Calu3 (cell line): ENCODE measurements at regions not wholly inside any gene's neighbourhood (a gene's known extent, or its start where the extent isn't known, plus 50 kb on each side); places are given as distances from the start of the nearest gene placed in this dataset.

ENCODE experiments used
- BruUV-seq: library from RNA; stranded (reverse); fragments of 400-500 nt; replicated peaks from 2 replicates; lab custom pipeline; 2021; lab: Mats Ljungman, UMichigan
- CTCF ChIA-PET: fragments of 300-600 bp; sonication (Branson Sonifier 250); formaldehyde crosslinking; loops from one replicate; lab custom pipeline; 2022; ENCODE audit warnings: antibody characterized with exemption; lab: Charles Lee
- DNase-seq: peaks from one replicate; pipeline ENCODE4 v3.0.0; 2022
- H3K27ac Mint-ChIP-seq: one replicate; pipeline ENCODE4 v1.8.0; 2022; ENCODE audit warnings: mixed read lengths; ENCODE audit not compliant: unreplicated experiment
- H3K27me3 Mint-ChIP-seq: one replicate; pipeline ENCODE4 v1.8.0; 2022; ENCODE audit warnings: mixed read lengths; ENCODE audit not compliant: unreplicated experiment
- H3K36me3 Mint-ChIP-seq: one replicate; pipeline ENCODE4 v1.8.0; 2022; ENCODE audit warnings: mild to moderate bottlenecking, moderate library complexity, mixed read lengths; ENCODE audit not compliant: insufficient read depth, unreplicated experiment
- H3K4me1 Mint-ChIP-seq: one replicate; pipeline ENCODE4 v1.8.0; 2022; ENCODE audit warnings: mild to moderate bottlenecking, low read depth, mixed read lengths; ENCODE audit not compliant: unreplicated experiment
- H3K4me3 Mint-ChIP-seq: one replicate; pipeline ENCODE4 v1.8.0; 2022; ENCODE audit warnings: mild to moderate bottlenecking, low read depth, moderate library complexity, mixed read lengths; ENCODE audit not compliant: unreplicated experiment
- H3K9me3 Mint-ChIP-seq: one replicate; pipeline ENCODE4 v1.8.0; 2022; ENCODE audit warnings: low read depth, mixed read lengths; ENCODE audit not compliant: unreplicated experiment
- intact Hi-C: fragments of 100-400 bp; cut with micrococcal nuclease; formaldehyde crosslinking; loops from one replicate; pipeline ENCODE4 v1.10.0; 2022; ENCODE audit not compliant: unreplicated experiment
- TF ChIP-seq, protein P1 (sequence below): fragments of 200-600 bp; IDR thresholded peaks from one replicate; pipeline ENCODE4 v1.8.0; 2022; ENCODE audit warnings: antibody characterized with exemption; ENCODE audit not compliant: unreplicated experiment

DNA sequence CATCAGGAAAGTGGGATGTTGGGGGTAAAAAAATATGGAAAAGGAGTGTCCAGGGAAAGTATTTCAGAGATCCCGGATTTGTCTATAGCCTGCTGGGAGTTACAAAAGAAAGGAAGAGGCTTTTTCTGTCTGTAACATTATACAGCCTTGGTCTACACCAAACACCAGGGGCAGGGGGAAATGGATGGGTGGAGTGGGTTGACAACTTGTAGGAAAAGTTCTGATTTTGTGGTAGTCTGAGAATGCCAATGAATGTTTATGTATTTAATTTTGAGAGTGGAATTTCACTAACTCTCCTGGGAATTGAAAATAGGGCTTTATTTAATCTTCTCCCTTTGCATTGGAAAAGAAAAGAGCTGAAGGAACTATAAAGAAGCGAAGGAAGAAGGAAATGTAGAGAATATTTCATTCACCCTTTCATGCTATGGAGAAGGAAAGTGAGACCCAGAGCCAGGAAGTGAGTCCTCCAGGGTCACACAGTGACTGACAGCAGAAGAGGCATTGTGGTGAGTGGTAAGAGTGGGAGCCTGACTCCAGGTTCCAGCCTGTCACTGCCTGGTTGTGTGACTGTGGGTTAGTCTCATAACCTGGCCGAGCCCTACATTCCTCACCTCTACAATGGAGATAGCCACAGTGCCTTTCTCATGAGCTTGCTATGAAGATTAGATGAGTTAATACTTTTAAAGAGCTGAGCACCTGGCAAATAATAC, 346.3 kb upstream of the TNP1 start:
- H3K4me3 Mint-ChIP-seq: no peak overlapping the region
- no peaks in the 10 kb centered on the region for H3K27me3 Mint-ChIP-seq
- no peaks in the 10 kb centered on the region for H3K36me3 Mint-ChIP-seq
- TF ChIP-seq, protein P1, sequence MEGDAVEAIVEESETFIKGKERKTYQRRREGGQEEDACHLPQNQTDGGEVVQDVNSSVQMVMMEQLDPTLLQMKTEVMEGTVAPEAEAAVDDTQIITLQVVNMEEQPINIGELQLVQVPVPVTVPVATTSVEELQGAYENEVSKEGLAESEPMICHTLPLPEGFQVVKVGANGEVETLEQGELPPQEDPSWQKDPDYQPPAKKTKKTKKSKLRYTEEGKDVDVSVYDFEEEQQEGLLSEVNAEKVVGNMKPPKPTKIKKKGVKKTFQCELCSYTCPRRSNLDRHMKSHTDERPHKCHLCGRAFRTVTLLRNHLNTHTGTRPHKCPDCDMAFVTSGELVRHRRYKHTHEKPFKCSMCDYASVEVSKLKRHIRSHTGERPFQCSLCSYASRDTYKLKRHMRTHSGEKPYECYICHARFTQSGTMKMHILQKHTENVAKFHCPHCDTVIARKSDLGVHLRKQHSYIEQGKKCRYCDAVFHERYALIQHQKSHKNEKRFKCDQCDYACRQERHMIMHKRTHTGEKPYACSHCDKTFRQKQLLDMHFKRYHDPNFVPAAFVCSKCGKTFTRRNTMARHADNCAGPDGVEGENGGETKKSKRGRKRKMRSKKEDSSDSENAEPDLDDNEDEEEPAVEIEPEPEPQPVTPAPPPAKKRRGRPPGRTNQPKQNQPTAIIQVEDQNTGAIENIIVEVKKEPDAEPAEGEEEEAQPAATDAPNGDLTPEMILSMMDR: no peak
- H3K9me3 Mint-ChIP-seq: no peaks in the 10 kb centered on the region
- intact Hi-C loops: no loop called here
- DNase-seq: no peak
- CTCF ChIA-PET: no interaction called here
- peaks cover 9% of the 10 kb centered on the region for H3K4me1 Mint-ChIP-seq
- no peak overlapping the region for H3K27ac Mint-ChIP-seq
- no TSS peak for BruUV-seq

DNA sequence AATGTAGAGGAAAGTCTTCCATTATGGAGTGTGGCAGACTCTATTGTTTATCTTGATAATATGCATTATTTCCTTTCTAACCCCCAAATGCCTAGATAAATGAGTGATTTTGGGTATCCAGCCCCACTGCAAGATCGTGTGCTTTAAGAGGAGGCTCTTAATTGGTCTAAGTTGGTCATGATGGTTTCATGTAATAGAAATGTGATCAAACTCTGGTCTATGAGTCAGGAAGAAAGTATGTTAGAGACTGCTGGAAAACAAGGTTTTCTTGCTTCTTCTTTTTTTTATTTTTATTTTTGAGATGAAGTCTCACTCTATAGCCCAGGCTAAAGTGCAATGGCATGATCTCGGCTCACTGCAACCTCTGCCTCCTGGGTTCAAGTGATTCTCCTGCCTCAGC, 344.5 kb upstream of the TNP1 start:
- H3K4me3 Mint-ChIP-seq: no peak overlapping the region
- TF ChIP-seq, protein P1: no peak
- CTCF ChIA-PET: no interaction called here
- no peaks in the 10 kb centered on the region for H3K9me3 Mint-ChIP-seq
- DNase-seq: no peak
- H3K4me1 Mint-ChIP-seq: peaks cover 5% of the 10 kb centered on the region
- intact Hi-C loops: no loop called here
- H3K36me3 Mint-ChIP-seq: no peaks in the 10 kb centered on the region
- no TSS peak for BruUV-seq
- no peaks in the 10 kb centered on the region for H3K27me3 Mint-ChIP-seq
- H3K27ac Mint-ChIP-seq: no peak overlapping the region

DNA sequence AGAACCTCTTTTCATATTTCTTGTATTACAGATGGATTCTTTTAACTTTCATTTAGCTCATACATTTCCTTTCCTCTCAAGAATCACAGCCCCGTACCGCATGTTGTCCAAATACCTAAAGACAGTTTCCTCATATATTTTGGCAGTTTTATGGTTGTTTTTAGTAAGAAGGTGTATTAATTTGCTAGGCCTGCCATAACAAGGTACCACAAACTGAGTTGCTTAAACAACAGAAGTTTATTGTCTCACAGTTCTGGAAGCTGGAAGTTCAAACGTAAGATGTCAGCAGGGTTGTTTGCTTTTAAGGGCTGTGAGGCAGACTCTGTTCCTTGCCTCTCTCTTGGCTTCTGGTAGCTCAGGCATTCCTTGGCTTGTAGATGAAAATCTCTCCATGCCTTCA, 343.2 kb upstream of the TNP1 start:
- Mint-ChIP-seq H3K27ac (no peak overlapping the region), H3K4me3 (no peak overlapping the region), H3K4me1 (no peaks in the 10 kb centered on the region), H3K9me3 (no peaks in the 10 kb centered on the region), H3K36me3 (no peaks in the 10 kb centered on the region), H3K27me3 (no peaks in the 10 kb centered on the region)
- TF ChIP-seq, protein P1: no peak
- no TSS peak for BruUV-seq
- DNase-seq: no peak
- CTCF ChIA-PET: no interaction called here
- intact Hi-C loops: no loop called here

DNA sequence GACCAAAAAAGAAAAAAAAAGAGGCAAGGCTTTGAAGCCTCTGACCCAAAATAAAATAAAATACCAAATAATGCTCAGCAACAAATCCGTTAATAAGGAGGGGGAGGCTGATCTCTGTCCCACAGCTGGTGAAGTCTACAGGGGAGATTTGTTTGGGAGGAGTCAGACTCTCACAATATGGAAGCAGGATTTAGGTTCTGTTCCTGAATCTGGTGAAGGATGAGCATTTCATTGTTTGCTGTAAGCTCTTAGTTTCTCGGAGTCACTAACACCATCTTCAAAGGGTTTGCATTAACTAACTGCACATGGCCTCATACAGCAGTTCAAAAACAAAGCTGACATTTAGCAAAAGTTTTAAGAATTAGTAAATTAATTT, 339.4 kb upstream of the TNP1 start:
- no peak overlapping the region for H3K27ac Mint-ChIP-seq
- intact Hi-C loops: no loop called here
- H3K4me3 Mint-ChIP-seq: no peak overlapping the region
- H3K27me3 Mint-ChIP-seq: no peaks in the 10 kb centered on the region
- no peak for DNase-seq
- no TSS peak for BruUV-seq
- TF ChIP-seq, protein P1: no peak
- no peaks in the 10 kb centered on the region for H3K4me1 Mint-ChIP-seq
- no peaks in the 10 kb centered on the region for H3K9me3 Mint-ChIP-seq
- CTCF ChIA-PET: no interaction called here
- H3K36me3 Mint-ChIP-seq: no peaks in the 10 kb centered on the region
